Mucosa of descending colon (tissue), 3 donors: ENCODE measurements at regions not wholly inside any gene's neighbourhood (a gene's known extent, or its start where the extent isn't known, plus 50 kb on each side); places are given as distances from the start of the nearest gene placed in this dataset.

Experiments
- ATAC-seq: fragments of 200-7000 bp; cut with Tn5 transposase; one replicate; pipeline ENCODE4 v1.9.1; 2020; ENCODE audit warnings: mild to moderate bottlenecking, moderate library complexity
- DNase-seq, 3 donors: peaks; one replicate each; pipeline ENCODE4 v3.0.0-alpha.2; 2020
- H3K36me3 ChIP-seq: fragments of 200-600 bp; one replicate; pipeline ENCODE4 v1.8.0; 2021; ENCODE audit warnings: low read depth, mild to moderate bottlenecking
- H3K4me1 ChIP-seq: fragments of 200-600 bp; one replicate; pipeline ENCODE4 v1.8.0; 2021; ENCODE audit warnings: low read depth, mild to moderate bottlenecking
- H3K4me3 ChIP-seq: fragments of 200-600 bp; one replicate; pipeline ENCODE4 v1.8.0; 2021; ENCODE audit warnings: mild to moderate bottlenecking
- H3K9me3 ChIP-seq: fragments of 200-600 bp; one replicate; pipeline ENCODE4 v1.8.0; 2021; ENCODE audit warnings: mild to moderate bottlenecking
- CTCF ChIP-seq: fragments of 200-600 bp; IDR thresholded peaks from one replicate; pipeline ENCODE4 v1.8.0; 2022; ENCODE audit warnings: antibody characterized with exemption, mild to moderate bottlenecking
- intact Hi-C, 2 donors: fragments of 100-400 bp; cut with DNase I in 1 of 2; cut with micrococcal nuclease in 1 of 2; formaldehyde crosslinking; loops; one replicate each; pipeline versions ENCODE4 v1.11.0 to v1.11.1; 2022; cut with DNase I, micrococcal nuclease
- donor health status: DM: no; HTN: no; CAD: no; lungs with moderate emphysema.
- donor health status: DM: no; HTN: no; CAD: no.
- donor health status: DM: no; HTN: yes; CAD: no.

- DNase-seq, result no peak
- H3K36me3 ChIP-seq, result no peaks in the 10 kb centered on the region
- H3K4me1 ChIP-seq, result no peaks in the 10 kb centered on the region
- TF ChIP-seq CTCF, result no peak
- H3K9me3 ChIP-seq, result no peaks in the 10 kb centered on the region
- no peak for ATAC-seq
- intact Hi-C loops, result no loop called here
- no peak overlapping the region for H3K4me3 ChIP-seq
These were observed 189.6 kb downstream of the HAUS1 start for GRCh38 chr18:46293742-46294181.

GRCh38 chr18:46294318-46294717, 190.1 kb downstream of the HAUS1 start:
- Histone ChIP-seq H3K4me3 (no peak overlapping the region), H3K4me1 (no peaks in the 10 kb centered on the region), H3K9me3 (no peaks in the 10 kb centered on the region), H3K36me3 (no peaks in the 10 kb centered on the region)
- intact Hi-C loops, result no loop called here
- no peak for TF ChIP-seq CTCF
- DNase-seq, result no peak
- ATAC-seq, result no peak

- Histone ChIP-seq H3K4me1 (no peaks in the 10 kb centered on the region), H3K9me3 (no peaks in the 10 kb centered on the region), H3K36me3 (no peaks in the 10 kb centered on the region), H3K4me3 (no peak overlapping the region)
- DNase-seq, result no peak
- intact Hi-C loops, result no loop called here
- ATAC-seq, result no peak
- TF ChIP-seq CTCF, result no peak
These were observed 190.6 kb downstream of the HAUS1 start for GRCh38 chr18:46294751-46295150.

GRCh38 chr18:46295416-46295815, 191.2 kb downstream of the HAUS1 start:
- DNase-seq, result no peak
- no peaks in the 10 kb centered on the region for H3K4me1 ChIP-seq
- no peak overlapping the region for H3K4me3 ChIP-seq
- intact Hi-C loops, result no loop called here
- TF ChIP-seq CTCF, result no peak
- H3K9me3 ChIP-seq, result no peaks in the 10 kb centered on the region
- no peaks in the 10 kb centered on the region for H3K36me3 ChIP-seq
- ATAC-seq, result no peak

GRCh38 chr18:46296656-46297055, 192.5 kb downstream of the HAUS1 start:
- ATAC-seq (no peak), DNase-seq (no peak)
- intact Hi-C loops, result no loop called here
- Histone ChIP-seq H3K4me1 (no peaks in the 10 kb centered on the region), H3K36me3 (no peaks in the 10 kb centered on the region), H3K9me3 (no peaks in the 10 kb centered on the region), H3K4me3 (no peak overlapping the region)
- no peak for TF ChIP-seq CTCF

GRCh38 chr18:46297124-46297523, 192.9 kb downstream of the HAUS1 start:
- no peak for TF ChIP-seq CTCF
- DNase-seq (no peak), ATAC-seq (no peak)
- Histone ChIP-seq H3K4me3 (no peak overlapping the region), H3K9me3 (no peaks in the 10 kb centered on the region), H3K4me1 (no peaks in the 10 kb centered on the region), H3K36me3 (no peaks in the 10 kb centered on the region)
- intact Hi-C loops, result no loop called here
